ENCODE measurements at regions not wholly inside any gene's neighbourhood (a gene's known extent, or its start where the extent isn't known, plus 50 kb on each side); places are given as distances from the start of the nearest gene placed in this dataset.
"Not testable (repeated sequence)": the region's sequence is repeated elsewhere in the genome, so short reads cannot be mapped to it uniquely, and the experiment has no call there.

DNA sequence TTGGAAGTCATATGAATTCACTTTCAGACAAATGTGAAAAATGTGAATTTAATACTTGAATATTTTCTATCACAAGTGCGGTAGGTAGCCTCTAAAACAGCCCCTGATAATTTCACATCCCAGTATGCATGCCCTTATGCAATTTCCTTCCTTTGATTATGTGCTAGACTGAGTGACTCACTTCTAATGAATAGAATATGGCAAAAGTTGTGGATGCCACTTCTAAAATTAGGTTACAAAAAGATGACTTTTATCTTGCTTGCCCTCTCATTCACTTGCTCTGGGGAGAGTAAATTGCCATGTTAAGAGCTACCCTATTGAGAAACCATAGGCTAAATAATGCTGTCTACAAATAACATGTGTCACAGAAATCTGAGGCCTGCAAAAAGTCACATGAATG, 402.5 kb upstream of the PCDH9 start:
- no peak for DNase-seq

DNA sequence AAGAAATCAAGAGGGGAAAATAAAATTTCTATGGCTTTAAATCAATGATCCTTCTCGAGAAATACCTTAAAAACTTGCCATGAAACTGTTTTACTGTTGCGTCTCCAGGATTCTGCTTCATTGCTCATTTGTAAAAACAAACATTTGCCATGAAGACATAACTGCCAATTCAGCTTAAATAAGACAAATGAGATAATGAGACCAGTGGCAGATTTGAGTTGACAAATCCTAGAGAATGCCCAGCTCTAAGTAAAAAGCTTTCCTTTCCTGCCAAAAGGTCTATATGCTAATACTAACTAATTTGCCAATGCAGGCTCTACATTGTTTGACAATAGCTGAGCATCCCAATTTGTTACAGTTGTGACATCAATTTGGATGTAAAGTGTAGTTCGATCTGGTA, 400.5 kb upstream of the PCDH9 start:
- no peak for DNase-seq

DNA sequence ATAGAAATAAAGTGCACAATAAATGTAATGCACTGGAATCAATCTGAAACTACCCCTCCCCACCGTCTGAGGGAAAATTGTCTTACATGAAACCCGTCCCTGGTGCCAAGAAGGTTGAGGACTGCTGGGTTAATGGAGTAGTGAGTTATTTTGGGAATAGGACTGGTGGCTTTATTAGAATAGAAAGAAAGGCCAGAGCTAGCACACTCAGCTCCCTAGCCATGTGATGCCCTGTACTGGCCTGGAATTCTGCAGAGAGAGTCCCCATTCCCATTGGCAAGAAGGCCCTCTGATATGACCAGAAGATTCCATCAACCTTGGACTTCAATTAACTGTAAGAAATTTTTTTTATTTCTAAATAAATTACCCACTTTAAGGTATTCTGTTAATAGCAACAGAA, 393.5 kb upstream of the PCDH9 start:
- no peak for DNase-seq

DNA sequence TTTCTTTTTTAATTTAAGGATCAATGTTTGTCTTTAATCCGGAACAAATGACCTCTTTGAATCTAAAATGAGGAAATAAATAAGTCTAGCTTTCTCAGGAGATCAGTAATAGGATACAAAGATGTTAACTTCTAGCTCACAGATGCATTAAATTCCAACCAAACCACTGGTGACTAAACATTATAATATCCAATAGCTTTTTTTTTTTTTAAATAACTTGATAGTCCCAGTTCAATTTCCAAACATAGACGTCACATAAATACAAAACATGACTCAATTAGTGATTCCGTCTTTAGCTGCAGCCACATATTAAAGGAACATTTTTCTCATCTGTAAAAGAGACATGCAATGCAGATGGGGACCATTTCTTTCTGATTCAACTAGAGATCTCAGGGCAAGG, 390.5 kb upstream of the PCDH9 start:
- no peak for DNase-seq

DNA sequence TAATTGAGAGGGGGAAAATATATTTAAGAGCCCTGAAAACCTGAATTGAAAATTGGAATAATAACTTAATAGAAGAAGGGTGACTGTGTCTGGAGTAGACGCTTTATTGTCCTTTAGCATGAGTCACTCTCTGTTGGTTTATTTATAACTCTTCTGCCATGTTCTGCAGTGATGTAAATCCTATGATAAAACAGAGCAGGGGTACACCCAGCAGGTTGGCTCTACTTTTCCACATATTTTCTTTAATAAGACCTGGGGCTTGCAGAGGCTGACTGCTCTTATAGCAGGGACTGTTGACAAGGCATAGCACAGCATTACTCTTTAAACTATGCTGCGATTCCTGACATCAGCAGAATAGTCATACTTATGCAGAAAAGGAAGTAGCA, 389.9 kb upstream of the PCDH9 start:
- DNase-seq, result no peak

DNA sequence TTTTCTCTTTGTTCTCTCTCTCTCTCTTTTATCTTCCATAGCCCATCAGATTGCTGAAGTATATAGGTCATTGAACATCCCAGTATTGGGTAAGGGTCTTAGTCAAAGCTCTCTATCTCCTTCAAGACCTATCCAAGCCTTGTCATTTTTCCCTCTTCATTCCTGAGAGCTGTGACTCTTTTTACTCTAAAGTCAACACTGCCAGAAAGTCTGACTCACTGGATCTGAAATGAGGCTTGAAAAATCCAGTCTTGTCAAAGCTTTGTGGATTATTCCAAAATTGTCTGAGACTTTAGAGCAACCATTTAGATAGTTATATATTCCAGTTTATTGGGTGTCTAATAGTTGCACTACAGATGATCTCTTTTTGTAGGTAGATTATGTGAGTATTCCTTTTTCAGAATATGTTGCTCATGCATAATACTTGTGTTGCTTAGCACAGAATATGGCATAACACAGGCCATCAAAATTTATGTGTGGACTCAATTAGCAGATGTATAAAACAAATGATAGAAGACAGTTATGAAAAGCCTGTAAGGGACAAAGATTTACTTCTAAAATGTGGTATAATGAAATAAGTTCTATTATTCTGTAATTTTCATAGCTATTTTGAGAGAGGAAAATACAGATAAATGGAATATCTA, 389.3 kb upstream of the PCDH9 start:
- DNase-seq, result no peak

DNA sequence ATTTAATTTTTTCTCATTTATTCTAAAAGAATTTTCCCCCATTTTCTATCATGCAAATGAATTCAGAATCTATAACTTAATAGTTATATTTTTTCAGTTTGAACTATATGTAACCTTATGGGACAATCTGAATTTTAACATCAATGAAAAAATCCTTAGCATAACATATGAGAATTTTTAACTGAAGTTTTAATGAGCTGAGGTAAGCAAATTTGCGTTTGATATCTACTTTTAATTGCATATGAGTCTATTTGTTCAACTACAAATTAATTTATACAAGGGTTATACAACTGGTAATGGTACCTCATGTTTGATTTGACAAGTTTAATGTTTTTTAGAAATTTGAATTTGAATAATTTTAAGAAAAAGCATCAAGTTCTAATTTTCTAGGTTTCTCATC, 384.4 kb upstream of the PCDH9 start:
- no peak for DNase-seq

DNA sequence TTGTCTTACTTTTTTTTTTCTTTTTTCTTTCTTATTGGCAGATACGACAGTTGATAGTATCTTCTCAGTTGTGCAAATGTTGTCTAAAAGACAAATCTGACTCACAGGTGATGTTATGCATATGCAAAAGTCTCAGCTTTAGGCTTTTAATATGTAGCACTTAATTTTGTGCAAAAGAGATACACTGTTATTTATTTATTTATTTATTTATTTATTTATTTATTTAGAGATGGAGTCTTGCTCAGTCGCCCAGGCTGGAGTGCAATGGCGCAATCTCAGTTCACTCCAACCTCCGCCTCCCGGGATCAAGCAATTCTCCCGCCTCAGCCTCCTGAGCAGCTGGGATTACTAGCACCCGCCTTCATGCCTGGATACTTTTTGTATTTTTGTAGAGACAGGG, 383.9 kb upstream of the PCDH9 start:
- DNase-seq, result no peak

DNA sequence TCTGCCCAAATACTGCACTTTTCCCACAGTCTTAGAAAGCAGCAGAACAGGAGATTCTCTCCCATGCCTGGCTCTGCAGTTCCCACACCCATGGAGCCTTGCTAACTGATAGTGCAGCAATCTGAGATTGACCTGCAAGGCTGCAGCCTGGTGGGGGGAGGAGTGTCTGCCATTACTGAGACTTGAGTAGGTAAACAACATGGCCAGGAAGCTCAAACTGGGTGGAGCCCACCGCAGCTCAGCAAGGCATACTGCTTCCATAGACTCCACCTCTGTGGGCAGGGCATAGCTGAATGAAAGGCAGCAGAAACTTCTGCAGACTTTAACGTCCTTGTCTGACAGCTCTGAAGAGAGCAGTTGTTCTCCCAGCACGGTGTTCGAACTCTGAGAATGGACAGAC, 358.5 kb upstream of the PCDH9 start:
- no peak for DNase-seq

DNA sequence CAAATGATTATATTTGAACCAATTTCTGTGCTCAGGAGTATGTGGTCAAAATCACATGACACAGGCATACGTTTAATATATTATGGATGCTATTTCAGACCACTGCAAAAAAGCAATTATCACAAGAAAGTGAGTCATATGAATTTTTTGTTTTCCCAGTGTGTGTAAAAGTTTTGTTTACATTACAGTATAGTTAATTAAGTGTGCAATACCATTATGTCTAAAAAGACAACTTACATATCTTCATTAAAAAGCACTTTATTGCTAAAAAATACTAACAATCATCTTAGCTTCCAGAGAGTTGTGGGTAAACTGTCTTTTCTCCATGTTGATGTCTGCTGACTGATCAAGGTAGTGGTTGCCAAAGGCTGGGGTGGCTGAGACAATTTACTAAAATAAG, 347.2 kb upstream of the PCDH9 start:
- no peak for DNase-seq

DNA sequence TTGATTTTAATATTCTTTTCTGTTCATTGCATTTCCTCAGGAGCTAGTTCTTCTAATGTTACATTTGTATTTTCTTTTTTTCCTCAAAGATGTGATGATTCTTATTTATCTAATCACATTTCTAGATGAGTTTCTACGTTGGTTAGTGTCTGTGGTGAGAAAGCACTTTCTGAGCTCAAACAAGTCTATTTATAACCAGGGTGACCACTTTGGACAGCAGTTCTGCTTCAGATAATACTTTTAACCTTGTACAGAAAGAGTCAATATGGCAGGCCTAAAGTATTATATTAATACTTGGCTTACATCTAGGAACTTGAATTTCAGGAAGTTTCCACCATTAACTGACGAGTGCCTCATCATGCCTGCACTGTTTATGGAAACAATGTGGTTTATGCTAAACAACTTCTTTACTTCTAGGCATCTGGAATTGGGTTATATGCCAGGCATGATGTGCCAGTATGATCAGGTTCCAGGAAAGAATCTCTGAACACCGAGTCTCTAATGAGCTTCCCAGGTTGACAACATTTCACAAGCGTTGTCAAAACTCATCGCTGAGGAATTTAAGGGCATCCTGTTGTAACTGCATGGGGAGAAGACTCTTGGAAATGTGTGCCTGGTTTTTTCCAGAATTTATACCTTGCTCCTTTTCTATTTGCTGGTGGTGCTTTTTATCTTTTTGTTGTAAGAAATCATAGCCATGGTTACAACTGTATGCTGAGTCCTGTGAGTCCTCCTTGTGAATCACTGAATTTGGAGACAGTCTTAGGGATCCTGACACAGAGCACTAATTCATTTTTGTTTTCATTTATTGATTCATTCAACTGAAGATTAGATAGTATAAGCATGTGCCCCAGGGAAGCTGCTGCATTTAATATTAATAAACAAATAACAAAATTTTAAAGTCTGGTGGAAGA, 344.4 kb upstream of the PCDH9 start:
- no peak for DNase-seq

DNA sequence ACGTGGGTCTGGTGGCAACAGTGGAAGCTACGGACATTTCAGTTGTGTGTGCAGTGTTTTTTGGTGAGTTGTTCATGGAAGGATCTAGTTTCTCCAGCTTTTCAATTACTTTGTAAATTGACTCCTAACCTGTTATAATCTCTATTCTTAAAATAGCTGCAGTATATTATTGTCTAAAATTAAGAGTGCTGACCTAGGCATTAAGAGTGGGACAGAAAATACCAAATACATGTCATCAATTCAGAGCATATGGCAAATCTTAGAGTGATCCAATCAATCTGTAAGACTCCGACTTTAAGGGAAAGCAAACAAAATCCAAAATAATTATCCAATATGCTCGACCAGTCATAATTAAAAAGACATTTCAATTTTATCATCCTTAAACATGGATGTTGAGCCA, 338.1 kb upstream of the PCDH9 start:
- DNase-seq, result no peak

DNA sequence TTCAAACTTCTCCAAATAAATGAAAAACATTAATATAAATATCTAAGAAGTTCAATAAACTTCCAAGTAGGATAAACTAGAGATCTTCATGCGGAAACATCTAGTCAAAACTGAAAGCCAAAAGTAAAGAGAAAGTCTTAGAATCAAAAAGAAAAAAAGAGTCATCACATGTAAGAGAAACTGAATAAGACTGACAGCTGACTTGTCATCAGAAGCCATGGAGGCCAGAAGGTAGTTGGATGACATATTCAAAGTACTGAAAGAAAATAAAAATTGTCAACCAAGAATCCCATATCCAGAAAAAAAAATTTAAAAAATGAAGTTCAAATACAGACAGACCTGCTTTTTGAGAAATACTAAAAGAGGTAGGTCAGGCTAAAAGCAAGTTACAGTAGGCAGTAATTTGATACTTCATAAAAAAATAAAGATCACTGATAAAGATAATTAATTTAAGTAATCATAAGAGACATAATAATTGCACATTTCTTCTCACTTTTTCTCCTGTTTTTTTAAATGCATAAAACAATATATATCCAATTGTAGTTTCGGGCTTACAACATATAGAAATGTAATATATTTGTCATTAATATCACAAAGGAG, 327.6 kb upstream of the PCDH9 start:
- DNase-seq, result no peak

DNA sequence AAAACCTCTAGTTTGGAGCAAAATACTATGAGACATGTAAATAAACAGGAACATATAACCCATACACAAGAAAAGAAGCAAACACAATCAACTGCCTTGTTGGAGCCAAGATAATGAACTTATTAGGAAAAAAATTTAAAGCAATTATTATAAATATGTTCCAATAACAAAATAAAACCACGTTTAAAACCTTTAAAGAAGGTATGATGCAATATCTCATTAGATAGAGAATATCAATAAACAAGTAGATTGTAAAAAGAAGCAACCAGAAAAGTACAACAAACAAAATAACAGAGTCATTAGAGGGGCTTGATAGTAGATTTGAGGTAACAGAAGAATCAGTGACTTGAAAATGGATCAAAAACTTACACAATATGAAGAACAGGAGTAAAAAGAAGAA, 327.0 kb upstream of the PCDH9 start:
- DNase-seq, result no peak

DNA sequence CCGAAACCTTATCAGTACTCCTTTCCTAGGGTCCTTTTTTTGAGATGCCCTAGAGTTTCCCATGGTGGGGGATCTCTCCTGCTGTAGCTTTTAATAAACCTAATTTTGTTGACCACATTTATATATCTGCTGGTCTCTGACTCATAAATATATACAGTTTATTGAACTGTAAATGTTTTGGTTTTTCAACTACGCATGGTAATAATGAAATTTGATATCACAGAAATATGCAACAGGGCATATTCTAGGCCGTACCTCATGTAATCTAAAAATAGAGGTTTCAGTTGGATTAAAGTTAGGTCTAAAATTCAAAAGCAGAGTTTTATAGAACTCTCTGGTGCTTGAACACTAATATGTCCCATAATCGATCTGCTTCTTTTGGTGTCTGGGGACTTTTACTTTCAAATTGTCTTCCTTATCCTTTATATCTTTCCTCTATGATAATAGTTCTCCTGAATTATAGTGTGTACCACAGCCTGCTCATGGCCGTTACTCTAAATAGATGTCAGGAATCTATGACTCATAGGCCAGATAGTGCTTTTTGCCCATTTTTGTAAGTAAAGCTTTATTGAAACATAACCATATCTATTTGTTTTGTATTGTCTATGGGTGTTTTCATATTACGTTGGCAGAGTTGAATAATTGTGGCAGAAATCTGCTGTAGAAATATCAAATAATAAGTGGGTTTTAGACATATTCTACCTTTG, 324.8 kb upstream of the PCDH9 start:
- DNase-seq, result no peak

DNA sequence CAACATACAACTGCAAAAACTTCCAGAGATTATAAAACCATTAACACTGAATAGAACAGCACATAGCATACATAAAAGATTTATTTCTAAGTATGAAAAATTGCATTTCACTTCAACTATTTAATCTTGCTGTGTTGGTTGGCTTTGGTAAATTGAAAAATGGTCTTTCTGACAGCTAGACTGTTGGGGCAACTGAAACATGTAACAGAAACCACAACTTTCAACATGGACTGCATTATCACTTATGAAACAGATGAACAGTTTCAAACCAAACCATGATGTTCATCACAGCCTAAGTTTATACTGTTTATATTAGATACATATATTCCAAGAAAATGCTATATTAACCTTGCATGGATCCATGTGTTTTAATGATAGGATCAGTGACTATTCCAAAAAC, 324.1 kb upstream of the PCDH9 start:
- no peak for DNase-seq

DNA sequence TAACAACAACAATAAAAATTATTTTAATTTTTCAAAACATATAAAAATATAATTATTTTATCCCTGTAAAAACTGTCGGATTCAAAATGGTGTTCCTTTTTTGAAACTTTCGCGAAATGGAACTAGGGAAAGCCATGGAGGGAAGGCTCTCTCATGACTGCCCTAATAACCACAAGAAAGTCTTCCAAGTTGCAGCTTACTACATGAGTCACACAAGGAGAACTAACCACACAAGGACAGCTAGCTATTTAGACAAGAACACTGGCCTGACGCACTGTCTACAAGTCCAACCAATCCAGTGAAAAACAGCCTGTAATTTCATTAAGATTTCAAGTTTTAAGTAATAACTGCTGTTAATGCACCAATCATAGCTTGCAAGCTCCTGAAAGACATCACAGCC, 319.2 kb upstream of the PCDH9 start:
- no peak for DNase-seq

DNA sequence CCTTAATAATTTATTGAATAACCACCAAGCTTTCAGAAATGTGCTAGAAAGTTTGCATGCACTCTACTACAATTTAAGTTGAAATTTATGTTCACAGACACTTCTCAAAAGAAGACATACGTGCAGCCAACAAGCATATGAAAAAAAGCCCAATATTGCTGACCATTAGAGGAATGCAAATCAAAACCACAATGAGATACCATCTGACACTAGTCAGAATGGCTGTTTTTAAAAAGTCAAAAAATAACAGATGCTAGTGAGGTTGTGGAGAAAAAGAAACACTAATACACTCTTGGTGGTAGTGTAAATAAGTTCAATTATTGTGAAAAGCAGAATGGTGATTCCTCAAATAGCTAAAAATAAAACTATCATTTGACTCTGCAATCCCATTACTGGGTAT, 308.8 kb upstream of the PCDH9 start:
- DNase-seq, result no peak

DNA sequence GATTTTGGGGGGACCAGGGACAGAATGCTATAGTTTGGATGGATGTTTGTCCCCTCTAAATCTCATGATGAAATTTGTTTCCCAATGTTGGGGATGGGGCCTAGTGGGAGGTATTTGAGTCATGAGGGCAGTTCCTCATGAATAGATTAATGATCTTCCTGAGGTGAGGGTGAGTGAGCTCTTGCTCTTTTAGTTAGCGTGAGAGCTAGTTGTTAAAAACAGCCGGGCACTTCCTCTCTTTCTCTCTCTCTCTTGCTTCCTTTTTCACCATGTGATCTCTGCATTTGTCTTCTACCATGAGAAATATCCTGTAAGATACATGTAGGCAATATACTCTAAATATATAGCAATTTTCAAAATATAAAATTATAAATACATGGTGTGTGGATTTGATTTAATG, 290.8 kb upstream of the PCDH9 start:
- no peak for DNase-seq

DNA sequence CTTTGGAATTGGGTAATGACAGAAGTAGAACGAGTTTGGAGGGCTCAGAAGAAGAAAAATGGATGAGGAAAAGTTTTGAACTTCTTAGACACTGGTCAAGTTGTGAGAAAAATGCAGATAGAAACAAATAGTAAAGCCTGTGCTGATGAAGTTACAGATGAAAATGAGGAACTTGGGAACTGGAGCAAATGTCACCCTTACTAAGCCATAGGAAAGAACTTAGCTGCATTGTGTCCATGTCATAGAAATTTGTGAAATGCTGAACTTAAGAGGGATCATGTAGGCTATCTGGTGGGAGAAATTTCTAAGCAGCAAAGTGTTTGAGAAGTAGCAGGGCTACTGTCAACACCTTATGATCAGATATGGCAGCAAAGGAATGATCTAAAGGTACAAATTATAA, 289.2 kb upstream of the PCDH9 start:
- no peak for DNase-seq

DNA sequence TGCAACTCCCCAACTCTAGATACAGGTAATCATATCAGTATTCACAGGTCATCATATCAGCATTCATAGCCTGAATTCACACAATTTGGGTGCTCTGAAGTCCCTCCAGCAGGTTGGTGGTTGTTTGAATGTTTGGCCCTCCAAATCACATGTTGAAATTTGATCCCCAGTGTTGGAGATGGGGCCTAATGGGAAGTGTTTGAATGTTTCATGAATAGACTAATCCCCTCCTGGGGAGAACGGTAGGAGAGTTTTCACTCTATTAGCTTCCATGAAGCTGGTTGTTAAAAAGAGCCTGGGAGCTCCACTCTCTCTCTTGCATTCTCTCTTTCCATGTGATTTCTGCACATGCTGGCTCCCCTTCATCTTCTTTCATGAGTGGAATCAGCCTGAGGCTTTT, 288.6 kb upstream of the PCDH9 start:
- no peak for DNase-seq

DNA sequence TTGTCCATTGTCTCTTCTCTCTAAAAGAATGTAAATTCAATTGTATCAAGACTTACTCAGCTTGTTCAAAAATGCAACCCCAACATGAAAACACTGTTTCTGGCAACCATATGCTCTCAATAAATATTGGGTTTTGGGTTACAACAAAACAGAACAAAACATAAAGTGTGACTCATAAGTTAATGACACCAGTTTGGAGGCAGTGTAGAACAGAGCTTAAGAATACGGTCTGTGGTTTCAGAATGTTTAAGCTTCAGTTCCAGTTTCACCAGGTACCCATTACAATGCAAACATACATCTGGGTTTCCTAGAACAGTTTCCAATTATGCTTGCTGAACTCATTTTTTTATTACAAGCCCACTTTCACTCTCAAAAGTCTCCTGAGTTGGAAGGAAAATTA, 285.8 kb upstream of the PCDH9 start:
- no peak for DNase-seq

DNA sequence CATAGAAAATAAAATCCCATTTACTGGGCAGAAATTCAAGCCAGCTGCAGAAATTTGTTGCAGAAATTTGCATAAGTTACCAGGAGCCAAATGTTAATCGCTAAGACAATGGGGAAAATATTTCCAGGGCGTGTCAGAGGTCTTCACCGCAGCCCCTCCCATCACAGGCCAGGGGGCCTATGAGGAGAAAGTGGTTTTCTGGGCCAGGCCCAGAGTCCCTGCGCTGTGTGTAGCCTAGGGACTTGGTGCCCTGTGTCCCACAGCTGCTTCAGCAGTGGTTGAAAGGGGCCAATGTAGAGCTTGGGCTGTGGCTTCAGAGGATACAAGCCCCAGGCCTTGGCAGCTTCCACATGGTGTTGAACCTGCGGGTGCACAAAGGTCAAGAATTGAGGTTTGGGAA, 278.9 kb upstream of the PCDH9 start:
- no peak for DNase-seq

DNA sequence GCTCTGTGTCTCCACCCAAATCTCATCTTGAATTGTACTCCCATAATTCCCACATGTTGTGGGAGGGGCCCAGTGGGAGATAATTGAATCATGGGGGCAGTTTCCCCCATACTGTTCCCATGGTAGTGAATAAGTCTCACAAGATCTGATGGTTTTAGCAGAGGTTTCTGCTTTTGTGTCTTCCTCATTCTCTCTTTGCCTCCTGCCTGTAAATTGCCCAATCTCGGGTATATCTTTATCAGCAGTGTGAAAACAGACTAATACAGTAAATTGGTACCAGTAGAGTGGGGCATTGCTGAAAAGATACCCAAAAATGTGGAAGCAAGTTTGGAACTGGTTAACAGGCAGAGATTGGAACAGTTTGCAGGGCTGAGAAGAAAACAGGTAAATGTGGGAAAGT, 278.1 kb upstream of the PCDH9 start:
- DNase-seq, result not testable (repeated sequence)

Data from NCI-H2029 (cell line).